SK-N-MC (cell line): ENCODE measurements at regions not wholly inside any gene's neighbourhood (a gene's known extent, or its start where the extent isn't known, plus 50 kb on each side); places are given as distances from the start of the nearest gene placed in this dataset.

Source experiments
- EZH2 ChIP-seq: fragments of 200-600 bp; sonication (generic); IDR thresholded peaks from one replicate; pipeline ENCODE4 v1.6.1; 2017; ENCODE audit warnings: antibody characterized with exemption
- FOXP2 ChIP-seq: optimal IDR thresholded peaks from 2 replicates; pipeline ENCODE3; 2011; ENCODE audit warnings: mild to moderate bottlenecking, moderate library complexity; ENCODE audit not compliant: insufficient read depth; ENCODE audit errors: extremely low read length, control extremely low read depth
- POLR2AphosphoS5 ChIP-seq: IDR thresholded peaks from 2 replicates; pipeline ENCODE4 v1.6.1; 2012; ENCODE audit warnings: mild to moderate bottlenecking, low read depth, low read length, borderline replicate concordance

- TF ChIP-seq POLR2AphosphoS5 (no peak), EZH2 (no peak), FOXP2 (no peak)
These were observed 172.9 kb upstream of the SMIM23 start for GRCh38 chr5:171612749-171613148.
